D721Med (cell line): ENCODE measurements at regions not wholly inside any gene's neighbourhood (a gene's known extent, or its start where the extent isn't known, plus 50 kb on each side); places are given as distances from the start of the nearest gene placed in this dataset.

Experiments used
- DNase-seq: peaks from one replicate; pipeline ENCODE4 v3.0.0; 2011; ENCODE audit warnings: low spot score; ENCODE audit not compliant: insufficient read length
- FAIRE-seq: peaks from 2 replicates; lab custom pipeline; 2011; peaks lifted over from hg19 to GRCh38; lab: Jason Lieb, UNC
- TF ChIP-seq, protein P1 (sequence below): IDR thresholded peaks from 2 replicates; pipeline ENCODE4 v1.5.1; 2012; ENCODE audit warnings: mild to moderate bottlenecking, control low read depth; ENCODE audit not compliant: insufficient read depth; ENCODE audit errors: missing control alignments

DNA sequence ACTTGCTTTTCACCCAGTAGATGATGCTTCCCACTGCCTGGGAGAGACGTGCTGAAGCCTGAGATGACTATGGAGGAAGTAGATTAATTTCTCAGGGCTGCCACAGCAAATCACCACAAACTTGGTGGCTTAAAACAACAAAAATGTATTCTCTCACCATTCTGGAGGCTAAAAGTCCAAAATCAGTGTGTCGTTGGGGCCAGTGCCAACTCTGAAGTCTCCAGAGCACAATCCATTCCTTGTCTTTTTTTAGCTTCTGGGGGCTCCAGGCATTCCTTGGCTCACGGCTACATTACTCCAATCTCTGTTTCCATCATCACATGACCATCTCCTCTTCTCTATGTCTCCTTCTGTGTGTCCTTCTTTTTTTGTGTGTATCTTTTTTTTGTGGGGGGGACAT, 105.8 kb upstream of the C1QTNF7 start:
- DNase-seq (no peak), FAIRE-seq (no peak)
- TF ChIP-seq, protein P1, sequence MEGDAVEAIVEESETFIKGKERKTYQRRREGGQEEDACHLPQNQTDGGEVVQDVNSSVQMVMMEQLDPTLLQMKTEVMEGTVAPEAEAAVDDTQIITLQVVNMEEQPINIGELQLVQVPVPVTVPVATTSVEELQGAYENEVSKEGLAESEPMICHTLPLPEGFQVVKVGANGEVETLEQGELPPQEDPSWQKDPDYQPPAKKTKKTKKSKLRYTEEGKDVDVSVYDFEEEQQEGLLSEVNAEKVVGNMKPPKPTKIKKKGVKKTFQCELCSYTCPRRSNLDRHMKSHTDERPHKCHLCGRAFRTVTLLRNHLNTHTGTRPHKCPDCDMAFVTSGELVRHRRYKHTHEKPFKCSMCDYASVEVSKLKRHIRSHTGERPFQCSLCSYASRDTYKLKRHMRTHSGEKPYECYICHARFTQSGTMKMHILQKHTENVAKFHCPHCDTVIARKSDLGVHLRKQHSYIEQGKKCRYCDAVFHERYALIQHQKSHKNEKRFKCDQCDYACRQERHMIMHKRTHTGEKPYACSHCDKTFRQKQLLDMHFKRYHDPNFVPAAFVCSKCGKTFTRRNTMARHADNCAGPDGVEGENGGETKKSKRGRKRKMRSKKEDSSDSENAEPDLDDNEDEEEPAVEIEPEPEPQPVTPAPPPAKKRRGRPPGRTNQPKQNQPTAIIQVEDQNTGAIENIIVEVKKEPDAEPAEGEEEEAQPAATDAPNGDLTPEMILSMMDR = no peak

DNA sequence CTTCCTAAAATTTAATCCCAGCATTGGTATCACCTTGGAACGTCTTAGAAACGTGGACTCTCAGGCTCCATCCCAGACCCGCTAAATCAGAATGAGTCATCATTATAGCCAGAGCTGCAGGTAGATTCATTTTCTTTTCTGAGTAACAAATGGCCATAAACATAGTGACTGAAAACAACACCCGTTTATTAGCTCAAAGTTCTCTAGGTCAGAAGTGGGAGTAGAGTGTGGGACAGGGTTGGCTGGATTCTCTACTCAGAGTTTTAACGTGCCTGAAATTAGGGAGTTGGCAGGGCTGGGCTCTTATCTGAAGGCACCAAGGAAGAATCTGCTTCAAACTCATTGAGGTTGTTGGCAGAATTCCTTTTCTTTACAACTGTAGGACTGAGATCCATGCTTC, 101.8 kb upstream of the C1QTNF7 start:
- TF ChIP-seq, protein P1 = no peak
- FAIRE-seq (no peak), DNase-seq (no peak)

DNA sequence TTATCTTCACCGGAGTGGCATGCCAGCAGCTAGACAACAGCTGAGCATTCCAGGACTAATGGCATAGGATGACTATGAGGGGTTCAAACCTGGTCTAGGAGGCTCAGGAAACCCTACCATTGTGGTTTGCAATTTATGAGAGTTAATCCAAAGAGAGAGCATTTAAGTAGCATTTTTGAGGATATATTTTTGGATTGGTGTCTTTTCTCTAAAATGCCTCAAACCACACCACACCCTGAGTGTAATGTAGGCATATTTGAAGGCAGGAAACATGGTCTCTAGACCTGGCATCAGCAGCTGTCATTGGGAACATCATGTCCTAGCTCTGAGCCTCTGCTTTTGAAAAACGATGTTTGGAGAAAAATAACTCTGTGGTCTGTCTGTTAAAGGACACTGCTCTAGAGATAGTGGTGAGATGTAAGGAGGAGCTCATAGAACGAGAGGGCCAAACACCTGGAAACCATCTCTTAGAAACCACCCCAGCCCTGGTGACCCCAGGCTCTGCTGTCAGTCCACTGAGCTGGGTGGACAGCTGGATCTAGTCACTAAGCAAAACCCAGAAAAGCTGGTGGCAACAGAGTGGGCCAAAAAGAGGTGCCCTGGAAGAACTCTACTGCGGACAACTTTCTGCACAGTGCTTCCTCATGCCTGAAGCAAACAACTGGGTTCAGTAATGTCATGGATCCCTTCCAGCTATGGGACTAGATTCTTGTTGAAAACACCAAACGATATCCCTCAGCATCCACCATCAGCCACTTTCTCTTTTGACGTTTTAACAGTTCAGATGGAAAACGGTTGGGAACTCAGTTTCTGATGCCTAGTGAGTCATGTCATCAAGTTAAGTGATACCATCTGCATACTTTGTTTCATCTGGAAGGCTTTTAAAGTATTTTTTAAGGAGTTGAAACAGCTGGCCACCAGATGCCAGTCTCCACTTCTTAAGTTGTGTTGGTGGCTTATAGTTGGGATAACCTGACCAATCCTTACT, 100.2 kb upstream of the C1QTNF7 start:
- TF ChIP-seq, protein P1 = no peak
- FAIRE-seq = no peak
- no peak for DNase-seq

DNA sequence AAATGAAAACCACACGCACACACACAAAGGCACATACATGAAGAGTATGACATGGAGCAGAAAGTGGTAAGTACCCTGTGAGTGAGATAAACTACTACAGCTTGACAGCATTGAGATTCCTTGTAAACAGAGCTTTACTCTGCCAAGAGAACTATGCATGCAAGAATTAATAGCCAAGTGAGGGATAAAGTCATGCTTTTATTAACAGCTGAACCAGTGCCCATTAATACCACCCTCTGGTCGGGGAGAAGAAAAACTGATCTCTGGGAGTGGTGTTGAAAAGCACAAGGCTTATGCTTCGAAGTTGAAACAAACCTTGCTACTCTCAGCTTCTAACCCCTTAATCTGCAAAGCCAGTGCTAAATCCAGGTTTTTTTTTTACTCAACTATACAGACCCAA, 95.9 kb upstream of the C1QTNF7 start:
- FAIRE-seq = no peak
- DNase-seq = no peak
- TF ChIP-seq, protein P1 = no peak

DNA sequence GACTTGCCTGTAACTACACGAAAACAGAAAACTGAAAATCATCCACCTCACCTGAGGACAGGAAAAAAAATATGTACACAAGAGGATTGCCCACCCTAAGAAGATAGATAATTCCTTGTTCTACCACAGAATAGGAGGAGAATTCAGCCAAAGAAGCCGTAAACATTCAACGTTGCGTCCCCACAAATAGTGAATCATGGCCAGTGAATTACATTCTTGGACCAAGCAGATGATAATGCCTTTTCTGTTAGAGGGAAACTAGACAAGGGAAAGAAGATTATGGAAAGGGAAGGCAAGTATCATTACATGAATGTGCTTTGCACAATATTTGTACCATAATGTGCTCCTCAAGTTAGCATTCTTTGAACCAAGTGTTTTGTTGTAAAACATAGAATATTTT, 95.5 kb upstream of the C1QTNF7 start:
- DNase-seq (no peak), FAIRE-seq (no peak)
- TF ChIP-seq, protein P1 = no peak

DNA sequence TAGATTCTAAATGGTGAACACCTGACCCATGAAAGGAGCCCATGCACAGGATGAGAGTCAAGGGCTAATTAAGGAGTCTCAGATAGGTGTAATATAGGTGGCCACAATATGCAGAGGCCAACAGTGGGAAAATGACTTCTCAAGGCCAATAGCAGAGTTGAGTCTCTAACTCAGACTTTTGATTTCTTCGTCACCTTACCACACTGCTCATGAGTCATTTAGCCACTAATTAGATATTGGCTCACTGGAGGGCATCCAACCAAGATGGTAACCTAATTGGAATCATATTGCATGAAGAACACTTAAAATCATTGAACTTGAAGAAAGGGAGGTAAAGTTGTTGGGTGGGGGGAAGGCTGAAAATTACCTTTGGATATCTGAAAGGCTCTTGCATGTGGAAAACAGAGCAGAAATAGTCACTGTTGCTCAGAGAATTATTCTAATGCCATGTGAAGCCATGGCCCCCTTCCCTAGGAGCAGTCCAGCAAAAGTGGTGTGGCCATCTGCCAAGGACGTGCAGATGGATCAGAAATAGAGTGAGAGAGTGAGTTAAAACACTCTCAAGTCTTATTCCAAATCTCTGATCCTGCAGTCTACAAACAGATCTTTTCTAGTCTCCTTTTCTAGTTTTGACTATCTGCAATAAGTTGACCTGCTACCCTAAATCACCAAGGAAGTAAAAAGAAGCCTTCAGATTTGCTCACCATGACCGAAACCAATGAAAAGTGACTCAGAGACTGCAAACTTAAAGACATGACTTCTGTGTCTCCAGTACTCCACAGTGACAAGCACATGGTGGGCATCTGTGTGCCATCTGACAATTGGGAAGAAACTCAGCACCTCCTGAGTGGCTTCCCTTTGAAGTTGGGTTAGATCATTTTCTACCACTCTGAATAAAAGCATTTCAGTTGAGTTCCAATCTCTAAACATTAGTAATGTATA, 93.9 kb upstream of the C1QTNF7 start:
- no peak for DNase-seq
- FAIRE-seq = no peak
- TF ChIP-seq, protein P1 = no peak
